ENCODE measurements at regions not wholly inside any gene's neighbourhood (a gene's known extent, or its start where the extent isn't known, plus 50 kb on each side); places are given as distances from the start of the nearest gene placed in this dataset.

- H3K4me3 ChIP-seq = no peak overlapping the region
- TF ChIP-seq, protein P1, sequence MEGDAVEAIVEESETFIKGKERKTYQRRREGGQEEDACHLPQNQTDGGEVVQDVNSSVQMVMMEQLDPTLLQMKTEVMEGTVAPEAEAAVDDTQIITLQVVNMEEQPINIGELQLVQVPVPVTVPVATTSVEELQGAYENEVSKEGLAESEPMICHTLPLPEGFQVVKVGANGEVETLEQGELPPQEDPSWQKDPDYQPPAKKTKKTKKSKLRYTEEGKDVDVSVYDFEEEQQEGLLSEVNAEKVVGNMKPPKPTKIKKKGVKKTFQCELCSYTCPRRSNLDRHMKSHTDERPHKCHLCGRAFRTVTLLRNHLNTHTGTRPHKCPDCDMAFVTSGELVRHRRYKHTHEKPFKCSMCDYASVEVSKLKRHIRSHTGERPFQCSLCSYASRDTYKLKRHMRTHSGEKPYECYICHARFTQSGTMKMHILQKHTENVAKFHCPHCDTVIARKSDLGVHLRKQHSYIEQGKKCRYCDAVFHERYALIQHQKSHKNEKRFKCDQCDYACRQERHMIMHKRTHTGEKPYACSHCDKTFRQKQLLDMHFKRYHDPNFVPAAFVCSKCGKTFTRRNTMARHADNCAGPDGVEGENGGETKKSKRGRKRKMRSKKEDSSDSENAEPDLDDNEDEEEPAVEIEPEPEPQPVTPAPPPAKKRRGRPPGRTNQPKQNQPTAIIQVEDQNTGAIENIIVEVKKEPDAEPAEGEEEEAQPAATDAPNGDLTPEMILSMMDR (IDR thresholded peaks at IDR 0.05) = no peak
- no peak for TF ChIP-seq POLR2A (IDR thresholded peaks at IDR 0.05)
- H3K27ac ChIP-seq = no peak overlapping the region
- H3K36me3 ChIP-seq = no peaks in the 10 kb centered on the region
- intact Hi-C loops (cut with DNase I) = no loop called here
- H3K4me1 ChIP-seq = no peaks in the 10 kb centered on the region
- H3K9me3 ChIP-seq = no peaks in the 10 kb centered on the region
- no peak for DNase-seq
- H3K27me3 ChIP-seq = no peaks in the 10 kb centered on the region
These were observed 312.8 kb downstream of the RFPL4B start for GRCh38 chr6:112659912-112660311.

GRCh38 chr6:112660626-112661025, 313.5 kb downstream of the RFPL4B start:
- H3K9me3 ChIP-seq = no peaks in the 10 kb centered on the region
- H3K4me1 ChIP-seq = no peaks in the 10 kb centered on the region
- no peak overlapping the region for H3K27ac ChIP-seq
- intact Hi-C loops (cut with DNase I) = no loop called here
- no peak overlapping the region for H3K4me3 ChIP-seq
- DNase-seq = no peak
- no peaks in the 10 kb centered on the region for H3K36me3 ChIP-seq
- WGBS, 2 donors = 58 to 71% methylated on average over 2 of the region's 2 CpGs
- TF ChIP-seq, protein P1 (IDR thresholded peaks at IDR 0.05) = no peak
- TF ChIP-seq POLR2A (IDR thresholded peaks at IDR 0.05) = no peak
- no peaks in the 10 kb centered on the region for H3K27me3 ChIP-seq

DNA sequence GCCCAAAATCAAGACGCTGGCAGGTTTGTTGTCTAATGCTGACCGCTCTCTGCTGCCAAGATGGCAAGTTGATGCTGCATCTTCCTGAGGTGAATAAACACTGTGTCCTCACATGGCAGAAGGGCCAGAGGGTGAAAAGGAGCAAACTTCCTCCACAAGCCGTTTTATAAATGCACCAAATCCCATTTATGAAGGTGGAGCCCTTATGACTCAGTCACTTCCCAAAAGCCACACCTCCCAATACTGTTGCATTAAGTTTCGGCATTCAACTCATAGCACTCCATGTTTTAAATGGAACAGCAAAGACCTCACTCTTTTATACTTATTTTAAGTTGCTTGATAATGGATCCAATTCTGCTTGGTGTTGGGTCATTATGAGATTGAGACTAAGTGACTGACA, 316.6 kb downstream of the RFPL4B start:
- H3K36me3 ChIP-seq = no peaks in the 10 kb centered on the region
- DNase-seq = no peak
- TF ChIP-seq POLR2A (IDR thresholded peaks at IDR 0.05) = no peak
- TF ChIP-seq, protein P1 (IDR thresholded peaks at IDR 0.05) = no peak
- intact Hi-C loops (cut with DNase I) = no loop called here
- no peak overlapping the region for H3K4me3 ChIP-seq
- H3K27ac ChIP-seq = no peak overlapping the region
- no peaks in the 10 kb centered on the region for H3K4me1 ChIP-seq
- H3K9me3 ChIP-seq = no peaks in the 10 kb centered on the region
- WGBS, 2 donors = 61 to 62% methylated on average over 4 of the region's 4 CpGs
- no peaks in the 10 kb centered on the region for H3K27me3 ChIP-seq

DNA sequence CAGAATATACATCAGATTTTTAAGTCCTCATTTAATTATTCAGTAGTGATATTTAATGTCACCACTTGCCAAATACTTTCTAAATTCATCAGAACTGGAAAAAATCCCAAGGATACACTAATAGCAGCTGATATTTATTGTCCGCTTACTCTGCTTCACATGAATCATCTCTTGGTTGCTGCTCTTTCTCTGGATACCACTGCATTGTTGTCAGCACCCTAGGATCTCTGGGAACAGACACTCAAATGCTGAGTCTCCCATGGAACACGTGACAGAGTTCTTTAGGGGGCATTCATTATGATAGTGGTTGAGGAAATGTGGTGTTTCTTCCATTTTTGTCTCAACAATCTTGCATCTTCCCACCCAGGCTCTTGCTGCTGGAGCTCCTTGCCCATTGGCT, 318.0 kb downstream of the RFPL4B start:
- Histone ChIP-seq H3K36me3 (no peaks in the 10 kb centered on the region), H3K4me3 (no peak overlapping the region), H3K27me3 (no peaks in the 10 kb centered on the region), H3K27ac (no peak overlapping the region), H3K4me1 (no peaks in the 10 kb centered on the region), H3K9me3 (no peaks in the 10 kb centered on the region)
- intact Hi-C loops (cut with DNase I) = no loop called here
- 67 to 68% methylated on average over 2 of the region's 2 CpGs for WGBS, 2 donors
- no peak for DNase-seq
- TF ChIP-seq, protein P1 (IDR thresholded peaks at IDR 0.05) = no peak
- no peak for TF ChIP-seq POLR2A (IDR thresholded peaks at IDR 0.05)

DNA sequence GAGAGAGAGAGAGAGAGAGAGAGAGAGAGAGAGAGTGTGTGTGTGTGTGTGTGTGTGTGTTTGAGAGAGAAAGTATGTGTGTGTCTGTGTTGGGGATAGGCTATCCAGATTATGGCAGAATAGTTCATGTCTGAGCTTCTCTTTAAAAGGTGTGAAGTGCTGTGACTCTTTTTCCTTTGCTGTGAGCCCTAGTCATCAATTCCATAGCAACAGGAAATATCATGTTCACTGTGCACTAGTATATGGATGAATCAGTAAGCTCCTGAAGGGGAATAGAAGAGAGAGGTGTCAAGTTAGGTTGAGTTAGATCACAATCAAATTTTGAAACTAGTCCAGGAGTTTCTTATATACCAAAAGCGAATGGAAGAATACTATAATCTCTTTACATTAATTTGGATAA, 318.7 kb downstream of the RFPL4B start:
- Histone ChIP-seq H3K9me3 (no peaks in the 10 kb centered on the region), H3K4me1 (no peaks in the 10 kb centered on the region), H3K36me3 (no peaks in the 10 kb centered on the region), H3K27ac (no peak overlapping the region), H3K4me3 (no peak overlapping the region), H3K27me3 (no peaks in the 10 kb centered on the region)
- DNase-seq = no peak
- intact Hi-C loops (cut with DNase I) = no loop called here
- WGBS, 2 donors = 56 to 77% methylated on average over 1 of the region's 1 CpG
- TF ChIP-seq, protein P1 (IDR thresholded peaks at IDR 0.05) = no peak
- no peak for TF ChIP-seq POLR2A (IDR thresholded peaks at IDR 0.05)

Measured in esophagus squamous epithelium (tissue), 5 donors.